ENCODE measurements at regions not wholly inside any gene's neighbourhood (a gene's known extent, or its start where the extent isn't known, plus 50 kb on each side); places are given as distances from the start of the nearest gene placed in this dataset.
"Not testable (repeated sequence)": the region's sequence is repeated elsewhere in the genome, so short reads cannot be mapped to it uniquely, and the experiment has no call there.

DNA sequence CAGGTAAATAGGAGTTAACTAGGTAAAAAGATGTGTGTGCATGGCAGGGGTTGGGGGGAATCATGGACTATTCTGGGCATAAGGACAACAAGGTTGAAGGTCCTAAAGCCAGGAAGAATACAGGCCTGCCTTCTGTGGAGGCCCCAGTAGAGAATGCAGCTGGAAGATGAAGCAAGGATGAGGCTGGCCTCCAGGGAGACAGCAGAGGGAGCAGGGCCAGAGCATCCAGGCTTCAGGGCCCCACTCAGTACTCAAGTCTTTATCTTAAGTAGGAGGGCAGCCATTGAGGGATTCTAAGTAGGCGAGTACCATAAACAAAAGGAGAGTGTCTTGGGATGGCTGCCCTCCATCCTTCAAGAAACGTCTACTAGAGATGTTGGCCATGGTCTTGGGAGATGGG lies 101.8 kb upstream of the APCDD1 start:
- no peak overlapping the region for H3K27ac Mint-ChIP-seq
- H3K36me3 Mint-ChIP-seq (ENCODE audit: insufficient read depth in 2 of 2), result peaks cover 4 to 5% of the 10 kb centered on the region in 2 donors
- DNase-seq (no peak), ATAC-seq (replicated peaks in 1 of 2) (no peak)
- H3K4me3 Mint-ChIP-seq, result no peak overlapping the region
- H3K27me3 Mint-ChIP-seq (ENCODE audit: low read depth), result peaks cover 5% of the 10 kb centered on the region
- H3K9me3 Mint-ChIP-seq, result peaks cover 10 to 13% of the 10 kb centered on the region in 2 donors
- no peaks in the 10 kb centered on the region for H3K4me1 Mint-ChIP-seq (ENCODE audit: low read depth)

DNA sequence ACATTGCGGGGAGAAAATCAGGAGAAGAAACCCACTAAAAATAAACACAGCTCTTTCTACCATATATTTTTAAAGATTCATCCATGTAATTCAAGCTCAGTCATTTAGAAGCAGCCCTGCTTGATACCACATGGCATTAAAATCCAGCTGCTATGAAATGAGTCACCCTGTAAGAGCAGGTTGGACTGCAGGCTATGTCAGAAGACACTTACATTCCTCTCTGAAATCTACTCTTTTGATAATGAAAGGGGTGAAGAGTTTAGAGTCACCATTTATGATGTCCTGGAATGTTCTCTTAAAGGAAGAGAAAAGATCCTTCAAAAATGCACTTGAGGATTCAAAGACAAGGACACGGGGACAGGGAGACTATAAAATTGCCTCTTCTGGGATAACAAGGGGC lies 100.6 kb upstream of the APCDD1 start:
- H3K27me3 Mint-ChIP-seq (ENCODE audit: low read depth), result peaks cover 5% of the 10 kb centered on the region
- DNase-seq (no peak), ATAC-seq (replicated peaks in 1 of 2) (no peak)
- H3K9me3 Mint-ChIP-seq, result peaks cover 10 to 15% of the 10 kb centered on the region in 2 donors
- H3K36me3 Mint-ChIP-seq (ENCODE audit: insufficient read depth in 2 of 2), result peaks cover 4 to 5% of the 10 kb centered on the region in 2 donors
- H3K27ac Mint-ChIP-seq, result no peak overlapping the region
- H3K4me3 Mint-ChIP-seq, result no peak overlapping the region
- no peaks in the 10 kb centered on the region for H3K4me1 Mint-ChIP-seq (ENCODE audit: low read depth)

DNA sequence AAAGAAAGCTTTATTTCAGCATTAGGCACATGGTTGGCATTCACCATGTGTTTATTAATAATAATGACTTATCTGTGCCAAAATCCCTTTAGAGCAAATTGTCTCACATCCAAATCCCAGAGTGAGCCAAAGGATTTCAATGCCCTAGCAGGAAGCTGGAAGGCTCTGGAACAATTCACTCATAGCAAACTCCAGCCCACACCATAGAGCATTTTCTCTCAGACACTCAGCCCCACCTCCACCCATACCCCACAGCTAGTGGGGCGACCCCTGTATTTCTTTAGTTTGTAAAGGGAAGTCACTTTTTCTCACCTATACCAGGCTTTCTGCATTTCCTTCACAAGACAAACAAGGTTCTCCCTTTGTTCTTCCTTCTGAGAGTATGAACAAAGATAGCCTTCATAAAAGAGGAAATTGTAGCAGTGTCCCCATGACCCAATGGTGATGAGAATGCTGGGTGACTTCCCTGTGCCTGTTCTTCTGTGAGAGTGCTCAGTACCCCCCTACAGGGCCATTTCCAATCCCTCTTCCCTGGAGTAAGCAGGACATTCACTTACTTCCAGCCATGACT lies 100.1 kb upstream of the APCDD1 start:
- DNase-seq, result no peak
- H3K4me3 Mint-ChIP-seq, result no peak overlapping the region
- H3K36me3 Mint-ChIP-seq (ENCODE audit: insufficient read depth in 2 of 2), result peaks cover 4 to 5% of the 10 kb centered on the region in 2 donors
- H3K9me3 Mint-ChIP-seq, result peaks cover 10 to 15% of the 10 kb centered on the region in 2 donors
- no peak for ATAC-seq (replicated peaks in 1 of 2)
- no peak overlapping the region for H3K27ac Mint-ChIP-seq
- H3K27me3 Mint-ChIP-seq (ENCODE audit: low read depth), result peaks cover 5% of the 10 kb centered on the region
- H3K4me1 Mint-ChIP-seq (ENCODE audit: low read depth), result no peaks in the 10 kb centered on the region

DNA sequence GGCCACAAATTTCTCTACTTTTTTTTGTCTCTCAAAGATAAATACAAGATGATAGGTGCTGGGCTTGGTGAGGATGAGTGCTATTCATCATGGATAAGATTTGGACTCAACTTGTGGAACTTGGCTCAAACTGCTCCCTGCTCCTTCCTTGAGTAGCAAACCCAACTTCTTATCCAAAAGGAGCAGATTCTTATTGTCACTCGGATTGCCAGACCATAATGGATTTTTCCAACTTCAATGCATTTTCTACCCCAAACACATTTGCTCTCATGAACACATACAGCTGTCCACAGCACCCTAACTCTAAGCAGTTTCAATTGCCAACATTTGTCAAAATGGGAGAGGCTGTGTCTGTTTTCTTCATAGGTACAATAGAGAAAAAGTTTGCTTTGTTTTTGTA lies 99.5 kb upstream of the APCDD1 start:
- DNase-seq, result no peak
- Mint-ChIP-seq H3K27me3 (ENCODE audit: low read depth) (peaks cover 2% of the 10 kb centered on the region), H3K4me3 (no peak overlapping the region), H3K4me1 (ENCODE audit: low read depth) (no peaks in the 10 kb centered on the region), H3K27ac (no peak overlapping the region), H3K9me3 (peaks cover 10 to 15% of the 10 kb centered on the region in 2 donors), H3K36me3 (ENCODE audit: insufficient read depth in 2 of 2) (peaks cover 4 to 5% of the 10 kb centered on the region in 2 donors)
- no peak for ATAC-seq (replicated peaks in 1 of 2)

DNA sequence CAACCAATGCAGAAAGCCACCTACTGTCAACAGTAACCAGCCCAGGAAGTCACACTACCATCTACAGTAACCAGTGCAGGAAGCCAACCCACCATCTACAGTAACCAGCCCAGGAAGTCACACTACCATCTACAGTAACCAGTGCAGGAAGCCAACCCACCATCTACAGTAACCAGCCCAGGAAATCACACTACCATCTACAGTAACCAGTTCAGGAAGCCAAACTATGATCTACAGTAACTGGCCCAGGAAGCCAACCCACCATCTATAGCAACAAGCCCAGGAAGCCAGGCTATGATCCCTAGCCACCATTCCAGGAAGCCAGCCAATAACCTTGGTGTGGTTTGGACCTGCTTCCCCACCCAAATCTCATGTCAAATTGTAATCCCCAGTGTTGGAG lies 97.4 kb upstream of the APCDD1 start:
- not testable (repeated sequence) for ATAC-seq (replicated peaks in 1 of 2); H3K27ac Mint-ChIP-seq; H3K4me3 Mint-ChIP-seq; H3K27me3 Mint-ChIP-seq (ENCODE audit: low read depth); H3K4me1 Mint-ChIP-seq (ENCODE audit: low read depth); DNase-seq; H3K36me3 Mint-ChIP-seq (ENCODE audit: insufficient read depth in 2 of 2)
- H3K9me3 Mint-ChIP-seq, result peaks cover 10 to 15% of the 10 kb centered on the region in 2 donors

DNA sequence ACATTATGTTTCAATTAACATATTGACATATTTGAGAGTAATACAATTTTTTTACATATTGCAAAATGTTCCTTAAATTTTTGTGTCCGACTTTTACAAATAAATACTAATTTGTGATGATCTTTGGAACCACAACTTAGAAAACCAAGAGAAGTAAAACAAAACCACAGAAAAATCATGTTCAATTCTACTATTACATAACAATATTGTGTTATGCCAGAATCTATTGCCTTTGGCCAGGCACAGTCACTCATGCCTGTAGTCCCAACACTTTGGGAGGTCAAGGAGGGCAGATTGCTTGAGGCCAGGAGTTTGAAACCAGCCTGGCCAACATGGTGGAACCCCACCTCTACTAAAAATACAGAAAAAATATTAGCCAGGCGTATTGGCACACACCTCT lies 92.8 kb upstream of the APCDD1 start:
- no peak for DNase-seq
- ATAC-seq (replicated peaks in 1 of 2), result no peak
- peaks cover 4 to 11% of the 10 kb centered on the region in 2 donors for H3K9me3 Mint-ChIP-seq
- H3K27ac Mint-ChIP-seq, result no peak overlapping the region
- H3K4me1 Mint-ChIP-seq (ENCODE audit: low read depth), result no peaks in the 10 kb centered on the region
- no peak overlapping the region for H3K4me3 Mint-ChIP-seq
- peaks cover 1% of the 10 kb centered on the region for H3K27me3 Mint-ChIP-seq (ENCODE audit: low read depth)
- H3K36me3 Mint-ChIP-seq (ENCODE audit: insufficient read depth in 2 of 2), result peaks cover 0 to 5% of the 10 kb centered on the region in 2 donors

DNA sequence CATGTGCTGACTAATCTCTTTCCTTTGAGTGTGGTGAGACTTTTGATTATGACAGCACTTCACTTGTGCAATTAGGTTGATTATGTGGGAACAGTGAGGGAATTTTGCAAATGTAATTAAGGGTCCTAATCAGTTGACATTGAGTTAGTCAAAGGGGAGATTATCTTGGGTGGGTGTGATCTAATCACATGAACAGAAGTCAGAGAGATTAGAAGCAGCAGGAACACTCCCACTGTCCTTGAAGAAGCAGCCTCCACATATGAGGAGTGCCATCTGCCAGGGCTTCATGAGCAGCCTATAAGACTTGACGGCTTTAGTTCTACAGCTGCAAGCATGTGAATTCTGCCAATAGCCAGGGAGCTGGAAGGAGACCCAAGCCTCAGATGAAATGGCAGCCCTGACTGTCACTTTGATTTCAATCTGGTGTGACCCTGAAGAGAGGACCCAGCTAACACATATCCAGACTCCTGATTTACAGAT lies 89.4 kb upstream of the APCDD1 start:
- Mint-ChIP-seq H3K4me3 (no peak overlapping the region), H3K36me3 (ENCODE audit: insufficient read depth in 2 of 2) (peaks cover 0 to 1% of the 10 kb centered on the region in 2 donors), H3K27ac (no peak overlapping the region), H3K27me3 (ENCODE audit: low read depth) (peaks cover 6% of the 10 kb centered on the region), H3K4me1 (ENCODE audit: low read depth) (no peaks in the 10 kb centered on the region), H3K9me3 (peaks cover 2 to 3% of the 10 kb centered on the region in 2 donors)
- DNase-seq (no peak), ATAC-seq (replicated peaks in 1 of 2) (no peak)

DNA sequence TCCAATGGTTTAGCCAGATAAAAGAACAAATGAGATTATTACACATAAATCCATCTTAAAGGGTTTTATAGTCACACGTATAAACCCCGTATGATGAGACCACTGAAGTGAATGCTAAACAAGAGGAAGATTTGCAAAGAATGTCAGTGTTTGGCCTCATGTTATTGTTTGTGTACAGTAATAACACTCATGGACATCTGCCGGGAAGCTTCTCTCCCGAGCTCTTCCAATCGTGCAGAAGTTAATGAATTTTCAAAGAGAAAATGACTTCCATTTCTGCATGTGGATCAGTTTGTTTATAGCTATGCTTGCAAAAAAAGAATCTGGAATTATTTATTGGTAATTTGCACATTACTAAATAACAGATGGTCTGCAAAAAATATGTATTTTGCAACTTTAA lies 88.5 kb upstream of the APCDD1 start:
- H3K27me3 Mint-ChIP-seq (ENCODE audit: low read depth), result peaks cover 6% of the 10 kb centered on the region
- no peak overlapping the region for H3K27ac Mint-ChIP-seq
- ATAC-seq (replicated peaks in 1 of 2) (no peak), DNase-seq (no peak)
- no peak overlapping the region for H3K4me3 Mint-ChIP-seq
- no peaks in the 10 kb centered on the region for H3K4me1 Mint-ChIP-seq (ENCODE audit: low read depth)
- peaks cover 2 to 3% of the 10 kb centered on the region in 2 donors for H3K9me3 Mint-ChIP-seq
- H3K36me3 Mint-ChIP-seq (ENCODE audit: insufficient read depth in 2 of 2), result peaks cover 0 to 1% of the 10 kb centered on the region in 2 donors

DNA sequence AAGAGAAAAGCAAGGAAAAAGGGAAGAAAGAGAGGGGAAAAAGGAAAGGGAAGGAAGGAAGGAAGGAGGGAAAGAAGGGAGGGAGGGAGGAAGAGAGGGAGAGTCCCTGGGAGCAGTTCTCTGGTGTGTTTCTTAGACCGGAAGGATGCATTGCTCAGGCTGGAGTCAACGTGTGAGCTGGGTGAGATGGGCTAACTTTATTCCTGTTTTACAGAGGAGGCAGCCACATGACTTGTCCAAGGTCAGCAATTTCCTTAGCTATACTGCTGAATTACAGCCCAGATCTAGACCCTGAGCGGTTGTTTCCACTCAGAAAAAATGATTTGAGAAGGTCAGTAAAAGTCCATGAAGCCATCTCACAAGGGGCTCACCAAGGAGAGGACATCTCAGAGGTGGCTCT lies 86.6 kb upstream of the APCDD1 start:
- H3K4me1 Mint-ChIP-seq (ENCODE audit: low read depth), result no peaks in the 10 kb centered on the region
- no peak overlapping the region for H3K27ac Mint-ChIP-seq
- peaks cover under 1 to 3% of the 10 kb centered on the region in 2 donors for H3K9me3 Mint-ChIP-seq
- peaks cover 6% of the 10 kb centered on the region for H3K27me3 Mint-ChIP-seq (ENCODE audit: low read depth)
- peaks cover 0 to 1% of the 10 kb centered on the region in 2 donors for H3K36me3 Mint-ChIP-seq (ENCODE audit: insufficient read depth in 2 of 2)
- DNase-seq (no peak), ATAC-seq (replicated peaks in 1 of 2) (no peak)
- H3K4me3 Mint-ChIP-seq, result no peak overlapping the region

DNA sequence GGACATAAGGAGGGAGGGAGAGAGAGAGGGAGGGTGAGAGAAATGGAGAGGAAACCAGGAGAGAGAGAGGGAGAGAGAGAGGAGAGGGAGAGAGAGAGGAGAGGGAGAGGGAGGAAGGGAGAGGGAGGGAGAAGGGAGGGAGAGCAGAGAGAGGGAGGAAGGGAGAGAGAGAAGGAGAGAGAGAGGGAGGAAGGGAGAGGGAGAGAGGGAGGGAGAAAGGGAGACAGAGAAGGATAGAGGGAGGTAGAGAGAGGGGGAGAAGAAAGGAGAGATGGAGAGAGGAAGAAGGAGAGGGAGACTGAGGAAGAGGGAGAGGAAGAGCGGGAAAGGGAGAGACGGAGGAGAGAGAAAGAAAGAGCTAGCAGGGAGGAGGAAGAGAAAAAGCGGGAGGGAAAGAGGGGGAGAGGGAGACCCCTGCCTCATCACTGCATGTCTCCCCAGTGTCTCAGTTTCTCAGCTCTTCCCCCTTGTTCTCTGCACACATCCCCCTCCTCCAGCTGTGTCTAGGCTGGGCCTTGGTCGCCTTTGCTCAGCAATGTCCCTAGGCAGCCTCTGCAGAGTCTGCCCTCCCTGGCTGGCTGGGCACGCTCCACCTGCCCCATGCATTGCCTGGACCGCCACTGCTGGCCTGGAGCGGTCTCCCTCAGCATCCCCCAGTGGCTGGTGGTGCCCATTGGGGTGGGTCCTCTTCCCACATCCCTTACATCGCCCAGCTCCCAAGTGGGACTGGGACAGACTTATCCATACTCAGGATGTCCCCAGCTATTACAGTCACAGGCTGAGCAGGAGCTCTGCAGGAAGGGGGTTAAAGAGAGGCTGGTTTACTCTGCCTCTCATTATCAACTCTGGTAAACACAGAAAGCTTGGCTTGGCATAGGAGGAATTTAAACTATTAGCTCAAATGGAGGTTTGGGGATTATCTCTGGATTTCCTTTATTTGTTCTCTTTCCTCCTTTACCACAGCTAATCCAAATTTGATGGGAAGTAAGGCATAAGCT lies 85.7 kb upstream of the APCDD1 start:
- no peak overlapping the region for H3K27ac Mint-ChIP-seq
- ATAC-seq (replicated peaks in 1 of 2), result no peak
- no peaks in the 10 kb centered on the region for H3K9me3 Mint-ChIP-seq
- H3K4me1 Mint-ChIP-seq (ENCODE audit: low read depth), result no peaks in the 10 kb centered on the region
- H3K4me3 Mint-ChIP-seq, result no peak overlapping the region
- H3K27me3 Mint-ChIP-seq (ENCODE audit: low read depth), result peaks cover 6% of the 10 kb centered on the region
- H3K36me3 Mint-ChIP-seq (ENCODE audit: insufficient read depth in 2 of 2), result peaks cover 0 to 1% of the 10 kb centered on the region in 2 donors
- no peak for DNase-seq

DNA sequence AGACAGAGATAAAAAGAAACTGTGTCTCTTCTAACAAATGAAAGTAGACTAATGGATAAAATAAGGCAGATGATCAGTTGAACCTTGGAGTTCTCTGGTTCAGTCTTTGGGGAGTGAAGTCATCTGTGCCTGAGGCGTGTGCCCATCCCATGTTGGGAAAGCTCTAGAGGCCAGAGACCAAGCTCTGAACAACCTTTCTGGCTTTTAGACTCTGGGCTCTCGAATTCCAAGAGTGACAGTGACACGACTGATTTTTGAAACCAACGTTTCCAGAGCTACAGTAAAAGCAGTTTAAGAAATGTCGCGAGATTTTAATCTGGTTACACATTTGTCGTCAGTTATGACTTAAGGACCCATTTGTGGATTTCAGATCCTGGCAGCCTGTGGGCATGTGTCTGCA lies 83.7 kb upstream of the APCDD1 start:
- ATAC-seq (replicated peaks in 1 of 2) (no peak), DNase-seq (no peak)
- peaks cover 6% of the 10 kb centered on the region for H3K27me3 Mint-ChIP-seq (ENCODE audit: low read depth)
- H3K9me3 Mint-ChIP-seq, result no peaks in the 10 kb centered on the region
- H3K4me1 Mint-ChIP-seq (ENCODE audit: low read depth), result no peaks in the 10 kb centered on the region
- H3K27ac Mint-ChIP-seq, result no peak overlapping the region
- no peak overlapping the region for H3K4me3 Mint-ChIP-seq
- H3K36me3 Mint-ChIP-seq (ENCODE audit: insufficient read depth in 2 of 2), result no peaks in the 10 kb centered on the region

DNA sequence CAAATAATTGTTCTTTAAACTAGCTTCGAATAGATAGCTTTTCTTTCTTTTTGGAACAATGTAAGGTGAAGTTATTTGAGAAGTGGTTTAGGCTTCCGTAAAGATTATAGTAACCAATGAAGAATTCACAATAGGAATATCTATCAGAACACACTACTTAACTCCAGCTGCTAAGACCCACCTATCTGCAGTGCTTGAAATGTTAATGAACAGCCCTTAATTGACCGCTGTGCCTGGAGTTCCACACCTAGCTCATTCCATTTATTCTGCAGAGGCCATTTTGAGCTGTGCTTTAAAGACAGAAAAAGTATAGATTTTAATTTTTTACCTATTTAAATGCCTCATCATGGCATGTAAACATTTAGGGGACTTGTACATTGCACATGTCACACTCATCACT lies 83.3 kb upstream of the APCDD1 start:
- ATAC-seq (replicated peaks in 1 of 2), result no peak
- peaks cover 6% of the 10 kb centered on the region for H3K27me3 Mint-ChIP-seq (ENCODE audit: low read depth)

DNA sequence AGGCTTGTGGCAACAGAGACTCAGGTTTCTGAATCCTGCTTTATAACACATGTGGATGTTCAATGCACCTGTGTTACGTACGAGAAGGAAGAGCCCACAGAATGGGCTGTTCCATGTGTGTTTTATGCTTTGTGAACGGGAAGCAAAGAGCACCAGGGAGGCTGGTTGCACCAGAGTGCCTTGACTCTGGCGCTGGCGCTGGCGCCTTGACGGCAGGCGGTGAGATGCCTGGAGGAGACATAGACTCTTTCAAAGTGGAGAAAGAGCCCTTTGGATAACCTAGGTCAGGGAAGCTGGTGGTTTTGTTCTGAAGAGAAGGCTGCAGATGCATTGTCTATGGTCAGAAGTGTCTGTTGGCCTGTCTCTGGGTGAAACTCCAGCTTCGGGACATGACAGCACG lies 80.2 kb upstream of the APCDD1 start:
- H3K27me3 Mint-ChIP-seq (ENCODE audit: low read depth), result no peaks in the 10 kb centered on the region
- DNase-seq (no peak), ATAC-seq (replicated peaks in 1 of 2) (no peak)
- no peak overlapping the region for H3K4me3 Mint-ChIP-seq
- no peaks in the 10 kb centered on the region for H3K36me3 Mint-ChIP-seq (ENCODE audit: insufficient read depth in 2 of 2)
- H3K27ac Mint-ChIP-seq, result no peak overlapping the region
- H3K9me3 Mint-ChIP-seq, result no peaks in the 10 kb centered on the region
- no peaks in the 10 kb centered on the region for H3K4me1 Mint-ChIP-seq (ENCODE audit: low read depth)

More for the DNA sequence above, 83.3 kb upstream of the APCDD1 start:
- no peak overlapping the region for H3K4me3 Mint-ChIP-seq
- H3K36me3 Mint-ChIP-seq (ENCODE audit: insufficient read depth in 2 of 2), result no peaks in the 10 kb centered on the region
- H3K4me1 Mint-ChIP-seq (ENCODE audit: low read depth), result no peaks in the 10 kb centered on the region
- H3K27ac Mint-ChIP-seq, result no peak overlapping the region
- DNase-seq, result no peak
- H3K9me3 Mint-ChIP-seq, result no peaks in the 10 kb centered on the region

Measured in activated T-cell treated with anti-CD3 and anti-CD28 coated beads, Interleukin-2, amount 50 U/mL, for 72 hours (primary cell).